SK-N-SH (cell line): ENCODE measurements at regions not wholly inside any gene's neighbourhood (a gene's known extent, or its start where the extent isn't known, plus 50 kb on each side); places are given as distances from the start of the nearest gene placed in this dataset.
"Not testable (repeated sequence)": the region's sequence is repeated elsewhere in the genome, so short reads cannot be mapped to it uniquely, and the experiment has no call there.

Experiments used
- CTCF ChIA-PET: fragments of 300-600, 350-600 bp; formaldehyde crosslinking; extraction: SDS; loops from one replicate; lab custom pipeline; 2021; lab: Yijun Ruan, JAX
- POLR2A ChIA-PET: fragments of 350-600 bp; sonication (Branson Sonifier 250); formaldehyde crosslinking; extraction: SDS; loops from one replicate; lab custom pipeline; 2020; ENCODE audit warnings: antibody characterized with exemption, inconsistent platforms; lab: Yijun Ruan, JAX
- DNase-seq: peaks from one replicate; pipeline ENCODE4 v3.0.0; 2012
- H2AFZ ChIP-seq: fragments of 200-600 bp; sonication (generic); 2 replicates; pipeline ENCODE4 v1.8.1; 2016; ENCODE audit warnings: antibody characterized with exemption, mild to moderate bottlenecking, low read depth
- H3F3A ChIP-seq: fragments of 200-600 bp; sonication (generic); replicated peaks from 2 replicates; pipeline ENCODE3; 2016; ENCODE audit warnings: antibody characterized with exemption, mild to moderate bottlenecking; ENCODE audit not compliant: insufficient read depth
- H3K27ac ChIP-seq, 2 experiments: fragments of 200-500 bp in 1 of 2; fragments of 200-600 bp in 1 of 2; sonication (Bioruptor generic) in 1 of 2; sonication (generic), shearing (Covaris generic) in 1 of 2; 2 replicates each; pipeline versions ENCODE4 v1.5.1 to v1.6.1; 2014 to 2016; ENCODE audit warnings: low read depth in 2 of 2, inconsistent platforms in 1 of 2, low read length in 1 of 2, mild to moderate bottlenecking in 1 of 2, mixed read lengths in 1 of 2
- H3K27me3 ChIP-seq: fragments of 200-600 bp; sonication (generic), shearing (Covaris generic); 2 replicates; pipeline ENCODE4 v1.6.1; 2016; ENCODE audit warnings: mixed run types; ENCODE audit not compliant: insufficient read depth
- H3K36me3 ChIP-seq, 2 experiments: fragments of 200-500 bp in 1 of 2; fragments of 200-600 bp in 1 of 2; sonication (Bioruptor generic) in 1 of 2; sonication (generic) in 1 of 2; replicated peaks in 1 of 2; 2 replicates each; pipeline versions ENCODE3 to v1.5.1; 2014 to 2016; ENCODE audit warnings: low read length in 1 of 2, mild to moderate bottlenecking in 1 of 2; ENCODE audit not compliant: insufficient read depth in 2 of 2, control insufficient read depth in 1 of 2
- H3K4me1 ChIP-seq, 2 experiments: fragments of 200-500 bp in 1 of 2; fragments of 200-600 bp in 1 of 2; sonication (Bioruptor generic) in 1 of 2; sonication (generic), shearing (Covaris generic) in 1 of 2; 2 replicates each; pipeline versions ENCODE4 v1.5.1 to v1.6.1; 2014 to 2016; ENCODE audit warnings: low read depth in 1 of 2, low read length in 1 of 2, mixed run types in 1 of 2; ENCODE audit not compliant: insufficient read depth in 2 of 2, control insufficient read depth in 1 of 2
- H3K4me2 ChIP-seq: fragments of 200-600 bp; sonication (generic), shearing (Covaris generic); 2 replicates; pipeline ENCODE4 v1.6.1; 2017; ENCODE audit warnings: mixed run types
- H3K4me3 ChIP-seq, 2 experiments: fragments of 200-500 bp in 1 of 2; fragments of 200-600 bp in 1 of 2; sonication (Bioruptor generic) in 1 of 2; sonication (generic), shearing (Covaris generic) in 1 of 2; 2 replicates each; pipeline versions ENCODE4 v1.5.1 to v1.8.1; 2014 to 2016; ENCODE audit warnings: low read depth in 2 of 2, inconsistent platforms in 1 of 2, low read length in 1 of 2, mild to moderate bottlenecking in 1 of 2, mixed read lengths in 1 of 2, moderate library complexity in 1 of 2
- H3K79me2 ChIP-seq: fragments of 200-600 bp; sonication (generic); 2 replicates; pipeline ENCODE4 v1.8.1; 2017; ENCODE audit warnings: mild to moderate bottlenecking; ENCODE audit not compliant: insufficient read depth
- H3K9ac ChIP-seq: fragments of 200-600 bp; sonication (generic); 2 replicates; pipeline ENCODE4 v1.6.1; 2017; ENCODE audit warnings: mixed run types
- H3K9me2 ChIP-seq: fragments of 200-600 bp; sonication (generic); 2 replicates; pipeline ENCODE4 v1.6.1; 2017; ENCODE audit warnings: mixed run types
- H3K9me3 ChIP-seq: fragments of 200-600 bp; sonication (generic); 2 replicates; pipeline ENCODE4 v1.6.1; 2017; ENCODE audit warnings: mixed run types, mild to moderate bottlenecking, moderate library complexity
- H4K20me1 ChIP-seq: fragments of 200-600 bp; sonication (generic); 2 replicates; pipeline ENCODE4 v1.6.1; 2017; ENCODE audit warnings: mild to moderate bottlenecking, mixed run types; ENCODE audit not compliant: insufficient read depth
- CHD2 ChIP-seq: fragments of 150-350 bp; IDR thresholded peaks from 2 replicates; pipeline ENCODE4 v1.6.1; 2018; ENCODE audit warnings: low read length; ENCODE audit not compliant: partially characterized antibody
- ELF1 ChIP-seq: IDR thresholded peaks from 2 replicates; pipeline ENCODE4 v1.4.0; 2012
- EP300 ChIP-seq, 2 experiments: IDR thresholded peaks; 2 replicates each; pipeline versions ENCODE4 v1.4.0 to v1.6.1; 2012; ENCODE audit warnings: borderline replicate concordance in 1 of 2, low read depth in 1 of 2, low read length in 1 of 2
- FOSL2 ChIP-seq: IDR thresholded peaks from 2 replicates; pipeline ENCODE4 v1.4.0; 2012; ENCODE audit warnings: low read depth, mild to moderate bottlenecking, moderate library complexity, borderline replicate concordance
- GATA2 ChIP-seq: sonication (generic); formaldehyde crosslinking; IDR thresholded peaks from 2 replicates; pipeline ENCODE4 v1.5.0; 2020; ENCODE audit warnings: mild to moderate bottlenecking, missing genetic modification reagents
- JUND ChIP-seq: IDR thresholded peaks from 2 replicates; pipeline ENCODE4 v1.4.0; 2012
- NRF1 ChIP-seq: IDR thresholded peaks from 2 replicates; pipeline ENCODE4 v1.6.1; 2012; ENCODE audit warnings: low read depth, mild to moderate bottlenecking, low read length
- RCOR1 ChIP-seq: fragments of 150-350 bp; IDR thresholded peaks from 2 replicates; pipeline ENCODE4 v1.6.1; 2017; ENCODE audit warnings: antibody characterized with exemption, low read length
- REST ChIP-seq: IDR thresholded peaks from 2 replicates; pipeline ENCODE4 v1.6.1; 2012; ENCODE audit warnings: mild to moderate bottlenecking, low read depth, low read length, moderate library complexity
- RFX5 ChIP-seq: IDR thresholded peaks from 2 replicates; pipeline ENCODE4 v1.6.1; 2012; ENCODE audit warnings: mild to moderate bottlenecking, improper control_type of control experiment, low read length
- RXRA ChIP-seq: IDR thresholded peaks from 2 replicates; pipeline ENCODE4 v1.4.0; 2012; ENCODE audit warnings: low read depth, mild to moderate bottlenecking, borderline replicate concordance
- SMC3 ChIP-seq: IDR thresholded peaks from 2 replicates; pipeline ENCODE4 v1.6.1; 2012; ENCODE audit warnings: low read depth, low read length, improper control_type of control experiment
- TAF1 ChIP-seq: IDR thresholded peaks from 2 replicates; pipeline ENCODE4 v1.6.1; 2012; ENCODE audit warnings: low read depth, mild to moderate bottlenecking, low read length, moderate library complexity, borderline replicate concordance
- TCF12 ChIP-seq: IDR thresholded peaks from 2 replicates; pipeline ENCODE4 v1.4.0; 2012
- YY1 ChIP-seq: IDR thresholded peaks from 2 replicates; pipeline ENCODE4 v1.4.0; 2012; ENCODE audit warnings: low read depth, mild to moderate bottlenecking
- WGBS: methylation state at CpG from one replicate; pipeline ENCODE4 v1.1.6; 2017; ENCODE audit warnings: low lambda C conversion rate; 5-methylcytosine and 5-hydroxymethylcytosine counted together
- TF ChIP-seq, protein P1 (sequence below): fragments of 200-600 bp; sonication (generic); IDR thresholded peaks from 2 replicates; pipeline ENCODE4 v1.6.1; 2017; ENCODE audit warnings: antibody characterized with exemption, mild to moderate bottlenecking, moderate library complexity
- TF ChIP-seq, protein P2 (sequence below): IDR thresholded peaks from 2 replicates; pipeline ENCODE4 v1.4.0; 2012; ENCODE audit warnings: low read depth

DNA sequence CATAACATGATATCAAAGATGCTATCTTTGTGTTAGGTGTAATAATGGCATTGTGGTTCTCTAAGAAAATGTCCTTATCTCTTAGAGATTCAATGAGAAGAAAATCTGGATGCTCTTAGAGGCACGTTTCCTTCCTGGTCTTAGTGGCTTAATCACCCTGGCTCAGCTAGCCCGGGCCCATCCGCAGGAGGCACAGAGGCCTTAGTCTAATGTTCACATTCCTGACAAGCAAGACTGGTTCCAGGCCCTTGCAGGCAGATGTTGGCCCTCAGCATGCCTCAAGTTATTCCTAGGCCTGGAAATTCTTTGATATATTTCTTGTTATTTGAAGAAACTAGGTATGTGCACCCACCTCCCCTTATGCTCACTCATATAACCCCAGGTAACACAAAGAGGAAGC is 357.6 kb downstream of the SFMBT2 start:
- POLR2A ChIA-PET = no interaction called here
- TF ChIP-seq RFX5 (no peak), RXRA (no peak), TAF1 (no peak), ELF1 (no peak), JUND (no peak), TCF12 (no peak), YY1 (no peak)
- TF ChIP-seq, protein P1, sequence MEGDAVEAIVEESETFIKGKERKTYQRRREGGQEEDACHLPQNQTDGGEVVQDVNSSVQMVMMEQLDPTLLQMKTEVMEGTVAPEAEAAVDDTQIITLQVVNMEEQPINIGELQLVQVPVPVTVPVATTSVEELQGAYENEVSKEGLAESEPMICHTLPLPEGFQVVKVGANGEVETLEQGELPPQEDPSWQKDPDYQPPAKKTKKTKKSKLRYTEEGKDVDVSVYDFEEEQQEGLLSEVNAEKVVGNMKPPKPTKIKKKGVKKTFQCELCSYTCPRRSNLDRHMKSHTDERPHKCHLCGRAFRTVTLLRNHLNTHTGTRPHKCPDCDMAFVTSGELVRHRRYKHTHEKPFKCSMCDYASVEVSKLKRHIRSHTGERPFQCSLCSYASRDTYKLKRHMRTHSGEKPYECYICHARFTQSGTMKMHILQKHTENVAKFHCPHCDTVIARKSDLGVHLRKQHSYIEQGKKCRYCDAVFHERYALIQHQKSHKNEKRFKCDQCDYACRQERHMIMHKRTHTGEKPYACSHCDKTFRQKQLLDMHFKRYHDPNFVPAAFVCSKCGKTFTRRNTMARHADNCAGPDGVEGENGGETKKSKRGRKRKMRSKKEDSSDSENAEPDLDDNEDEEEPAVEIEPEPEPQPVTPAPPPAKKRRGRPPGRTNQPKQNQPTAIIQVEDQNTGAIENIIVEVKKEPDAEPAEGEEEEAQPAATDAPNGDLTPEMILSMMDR = no peak
- TF ChIP-seq, protein P2, sequence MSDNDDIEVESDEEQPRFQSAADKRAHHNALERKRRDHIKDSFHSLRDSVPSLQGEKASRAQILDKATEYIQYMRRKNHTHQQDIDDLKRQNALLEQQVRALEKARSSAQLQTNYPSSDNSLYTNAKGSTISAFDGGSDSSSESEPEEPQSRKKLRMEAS = no peak
- TF ChIP-seq, all 33 proteins: peak for 0
- Histone ChIP-seq H3K4me1 (no peaks in the 10 kb centered on the region), H3K36me3 (no peaks in the 10 kb centered on the region), H3K9me3 (no peaks in the 10 kb centered on the region), H3K79me2 (no peaks in the 10 kb centered on the region), H2AFZ (no peak overlapping the region), H3K4me2 (no peak overlapping the region), H4K20me1 (no peaks in the 10 kb centered on the region), H3K27me3 (no peaks in the 10 kb centered on the region), H3K27ac (no peak overlapping the region), H3F3A (no peaks in the 10 kb centered on the region), H3K9me2 (no peaks in the 10 kb centered on the region), H3K9ac (no peak overlapping the region), H3K4me3 (no peak overlapping the region)
- 25% methylated on average over 3 of the region's 3 CpGs for WGBS
- CTCF ChIA-PET = no interaction called here
- no peak for DNase-seq

GRCh38 chr10:7050024-7050423 is 360.8 kb downstream of the SFMBT2 start:
- H3F3A ChIP-seq, H3K27ac ChIP-seq, H3K36me3 ChIP-seq, H3K79me2 ChIP-seq, H3K4me3 ChIP-seq, H3K9ac ChIP-seq, H3K9me2 ChIP-seq, H3K4me2 ChIP-seq, H2AFZ ChIP-seq, H3K27me3 ChIP-seq, POLR2A ChIA-PET, H4K20me1 ChIP-seq, DNase-seq, CTCF ChIA-PET, H3K4me1 ChIP-seq, H3K9me3 ChIP-seq: not testable (repeated sequence)
- WGBS = 37% methylated on average over 3 of the region's 3 CpGs

DNA sequence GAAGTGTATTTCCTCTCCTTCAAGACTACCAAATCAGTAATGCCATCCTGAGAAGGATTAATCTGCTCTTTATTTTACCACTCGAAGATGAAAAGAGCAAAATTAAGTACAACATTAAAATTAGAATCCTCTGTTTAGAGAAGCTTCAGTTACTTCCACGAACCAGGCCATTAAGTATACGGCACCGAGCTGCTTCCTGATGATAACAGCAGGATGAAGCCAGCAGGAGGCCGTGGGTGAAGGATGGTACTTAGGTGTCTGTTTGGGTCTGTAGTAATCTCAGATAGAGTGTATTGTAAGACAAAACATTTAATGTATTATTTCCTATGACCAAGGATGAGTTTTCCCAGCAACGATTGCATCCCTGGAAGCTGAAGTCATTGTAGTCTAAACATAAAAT is 362.8 kb downstream of the SFMBT2 start:
- WGBS = 27% methylated on average over 6 of the region's 6 CpGs
- H3K4me2 ChIP-seq = no peak overlapping the region
- H3K9ac ChIP-seq = no peak overlapping the region
- H2AFZ ChIP-seq = no peak overlapping the region
- CTCF ChIA-PET = no interaction called here
- H3K27me3 ChIP-seq = no peaks in the 10 kb centered on the region
- H3K4me3 ChIP-seq = no peak overlapping the region
- no peaks in the 10 kb centered on the region for H3F3A ChIP-seq
- DNase-seq = no peak
- H3K4me1 ChIP-seq = no peaks in the 10 kb centered on the region
- no peak overlapping the region for H3K27ac ChIP-seq
- POLR2A ChIA-PET = no interaction called here
- no peaks in the 10 kb centered on the region for H3K9me2 ChIP-seq
- H4K20me1 ChIP-seq = no peaks in the 10 kb centered on the region
- H3K79me2 ChIP-seq = no peaks in the 10 kb centered on the region
- no peaks in the 10 kb centered on the region for H3K36me3 ChIP-seq
- no peaks in the 10 kb centered on the region for H3K9me3 ChIP-seq
- TF ChIP-seq YY1 (no peak), GATA2 (CRISPR knock-in tag) (no peak), EP300 (IDR thresholded peaks at IDR 0.05; ENCODE audit: borderline replicate concordance in 1 of 2, low read depth in 1 of 2, low read length in 1 of 2) (no peak), RCOR1 (no peak), SMC3 (no peak), FOSL2 (no peak), TAF1 (no peak), NRF1 (no peak), CHD2 (no peak), JUND (no peak), REST (no peak)
- TF ChIP-seq, protein P2 = no peak
